MCF 10A (cell line): ENCODE measurements at regions not wholly inside any gene's neighbourhood (a gene's known extent, or its start where the extent isn't known, plus 50 kb on each side); places are given as distances from the start of the nearest gene placed in this dataset.
"Not testable (repeated sequence)": the region's sequence is repeated elsewhere in the genome, so short reads cannot be mapped to it uniquely, and the experiment has no call there.

Experiments used
- BruUV-seq: library from RNA; stranded (reverse); fragments of 400-500 nt; replicated peaks from 2 replicates; lab custom pipeline; 2021; lab: Mats Ljungman, UMichigan
- CTCF ChIA-PET: fragments of 300-600 bp; sonication (Branson Sonifier 250); formaldehyde crosslinking; extraction: SDS; loops from one replicate; lab custom pipeline; 2021; ENCODE audit warnings: antibody characterized with exemption, inconsistent platforms; lab: Yijun Ruan, JAX
- POLR2A ChIA-PET: fragments of 300-600, 350-650 bp; sonication (Branson Sonifier 250); formaldehyde crosslinking; extraction: SDS; loops from one replicate; lab custom pipeline; 2020; ENCODE audit warnings: antibody characterized with exemption, inconsistent platforms; lab: Yijun Ruan, JAX
- DNase-seq: peaks from one replicate; pipeline ENCODE4 v3.0.0-alpha.2; 2018; ENCODE audit not compliant: unreplicated experiment
- H3K27ac Mint-ChIP-seq: one replicate; pipeline ENCODE4 v1.8.0; 2022; ENCODE audit warnings: mild to moderate bottlenecking, low read depth, mixed read lengths; ENCODE audit not compliant: unreplicated experiment
- H3K27me3 Mint-ChIP-seq: one replicate; pipeline ENCODE4 v1.8.0; 2022; ENCODE audit warnings: mixed read lengths; ENCODE audit not compliant: insufficient read depth, unreplicated experiment
- H3K36me3 Mint-ChIP-seq: one replicate; pipeline ENCODE4 v1.8.0; 2022; ENCODE audit warnings: mild to moderate bottlenecking, moderate library complexity, mixed read lengths; ENCODE audit not compliant: insufficient read depth, unreplicated experiment
- H3K4me1 Mint-ChIP-seq: one replicate; pipeline ENCODE4 v1.8.0; 2022; ENCODE audit warnings: mixed read lengths; ENCODE audit not compliant: insufficient read depth, unreplicated experiment
- H3K4me3 Mint-ChIP-seq: one replicate; pipeline ENCODE4 v1.8.0; 2022; ENCODE audit warnings: mild to moderate bottlenecking, moderate library complexity, mixed read lengths; ENCODE audit not compliant: unreplicated experiment
- H3K9me3 Mint-ChIP-seq: one replicate; pipeline ENCODE4 v1.8.0; 2022; ENCODE audit warnings: mixed read lengths; ENCODE audit not compliant: unreplicated experiment
- intact Hi-C: fragments of 100-400 bp; cut with micrococcal nuclease; formaldehyde crosslinking; loops from 2 replicates; pipeline ENCODE4 v1.14.1; 2022
- TF ChIP-seq, protein P1 (sequence below): fragments of 200-600 bp; IDR thresholded peaks from one replicate; pipeline ENCODE4 v1.8.0; 2022; ENCODE audit warnings: antibody characterized with exemption, mild to moderate bottlenecking; ENCODE audit not compliant: unreplicated experiment

DNA sequence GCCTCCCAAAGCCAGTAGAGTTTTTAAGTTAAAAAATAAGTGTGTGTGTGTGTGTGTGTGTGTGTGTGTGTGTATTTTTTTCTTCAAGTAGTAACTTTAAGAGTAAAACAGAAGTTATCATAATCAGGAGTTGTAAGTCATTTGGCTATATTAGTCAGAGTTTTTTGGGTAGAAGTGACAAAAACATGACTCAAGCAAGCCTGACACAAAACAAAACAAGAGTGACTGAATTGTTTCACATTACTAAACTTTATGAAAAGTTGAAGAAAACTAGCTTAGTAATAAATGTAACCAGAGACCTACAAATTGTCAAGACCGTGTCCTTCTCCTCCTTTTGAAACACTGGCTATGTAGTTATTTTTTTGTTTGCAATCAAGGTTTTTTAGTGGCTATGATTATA is 738.0 kb upstream of the PITX2 start:
- H3K4me3 Mint-ChIP-seq, result no peak overlapping the region
- ChIA-PET POLR2A (no interaction called here), CTCF (no interaction called here)
- H3K36me3 Mint-ChIP-seq, result peaks cover 11% of the 10 kb centered on the region
- intact Hi-C loops, result no loop called here
- H3K4me1 Mint-ChIP-seq, result no peaks in the 10 kb centered on the region
- no peak for DNase-seq
- no peaks in the 10 kb centered on the region for H3K27me3 Mint-ChIP-seq
- no TSS peak for BruUV-seq
- no peak overlapping the region for H3K27ac Mint-ChIP-seq
- peaks cover 7% of the 10 kb centered on the region for H3K9me3 Mint-ChIP-seq
- TF ChIP-seq, protein P1, sequence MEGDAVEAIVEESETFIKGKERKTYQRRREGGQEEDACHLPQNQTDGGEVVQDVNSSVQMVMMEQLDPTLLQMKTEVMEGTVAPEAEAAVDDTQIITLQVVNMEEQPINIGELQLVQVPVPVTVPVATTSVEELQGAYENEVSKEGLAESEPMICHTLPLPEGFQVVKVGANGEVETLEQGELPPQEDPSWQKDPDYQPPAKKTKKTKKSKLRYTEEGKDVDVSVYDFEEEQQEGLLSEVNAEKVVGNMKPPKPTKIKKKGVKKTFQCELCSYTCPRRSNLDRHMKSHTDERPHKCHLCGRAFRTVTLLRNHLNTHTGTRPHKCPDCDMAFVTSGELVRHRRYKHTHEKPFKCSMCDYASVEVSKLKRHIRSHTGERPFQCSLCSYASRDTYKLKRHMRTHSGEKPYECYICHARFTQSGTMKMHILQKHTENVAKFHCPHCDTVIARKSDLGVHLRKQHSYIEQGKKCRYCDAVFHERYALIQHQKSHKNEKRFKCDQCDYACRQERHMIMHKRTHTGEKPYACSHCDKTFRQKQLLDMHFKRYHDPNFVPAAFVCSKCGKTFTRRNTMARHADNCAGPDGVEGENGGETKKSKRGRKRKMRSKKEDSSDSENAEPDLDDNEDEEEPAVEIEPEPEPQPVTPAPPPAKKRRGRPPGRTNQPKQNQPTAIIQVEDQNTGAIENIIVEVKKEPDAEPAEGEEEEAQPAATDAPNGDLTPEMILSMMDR, result no peak

DNA sequence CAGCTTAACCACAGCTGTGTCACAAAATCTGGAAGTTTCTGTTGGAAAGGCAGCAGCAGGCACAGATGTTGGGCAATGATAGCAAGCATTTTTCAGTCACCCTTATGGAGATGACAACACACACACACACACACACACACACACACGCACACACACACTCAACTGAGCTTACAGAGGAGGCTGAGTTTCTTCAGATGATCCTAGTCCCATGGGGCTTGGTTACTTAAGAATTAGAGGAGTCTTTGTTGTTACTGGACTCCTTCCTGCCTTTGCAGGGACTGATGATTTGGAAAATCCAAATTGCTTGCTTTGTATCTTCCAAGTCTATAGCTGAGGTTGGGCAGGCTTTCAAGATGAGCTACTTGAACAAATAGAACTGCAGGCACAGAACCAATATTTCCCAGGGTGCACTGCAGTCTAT is 740.1 kb upstream of the PITX2 start:
- TF ChIP-seq, protein P1, result no peak
- peaks cover 13% of the 10 kb centered on the region for H3K9me3 Mint-ChIP-seq
- no peaks in the 10 kb centered on the region for H3K27me3 Mint-ChIP-seq
- H3K27ac Mint-ChIP-seq, result no peak overlapping the region
- ChIA-PET POLR2A (interaction anchor here (0.6 to 0.7 kb wide), 2 partner anchors 76 to 617 kb away, joined by 3 read pairs; no protein-coding TSS in a partner anchor), CTCF (interaction anchor here (0.5 kb wide), 1 partner anchor 205 kb away, joined by 3 read pairs; no protein-coding TSS in a partner anchor)
- DNase-seq, result peak; percentile 17
- BruUV-seq, result no TSS peak
- H3K4me3 Mint-ChIP-seq, result no peak overlapping the region
- intact Hi-C loops, result no loop called here
- H3K4me1 Mint-ChIP-seq, result no peaks in the 10 kb centered on the region
- peaks cover 6% of the 10 kb centered on the region for H3K36me3 Mint-ChIP-seq

DNA sequence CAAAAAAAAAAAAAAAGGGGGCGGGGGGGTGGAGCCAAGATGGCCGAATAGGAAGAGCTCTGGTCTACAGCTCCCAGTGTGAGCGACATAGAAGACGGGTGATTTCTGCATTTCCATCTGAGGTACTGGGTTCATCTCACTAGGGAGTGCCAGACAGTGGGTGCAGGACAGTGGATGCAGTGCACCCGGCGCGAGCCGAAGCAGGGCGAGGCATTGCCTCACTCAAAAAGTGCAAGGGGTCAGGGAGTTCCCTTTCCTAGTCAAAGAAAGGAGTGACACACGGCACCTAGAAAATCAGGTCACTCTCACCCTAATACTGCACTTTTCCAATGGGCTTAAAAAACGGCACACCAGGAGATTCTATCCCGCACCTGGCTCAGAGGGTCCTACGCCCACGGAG is 755.0 kb upstream of the PITX2 start:
- H3K27ac Mint-ChIP-seq, H3K4me1 Mint-ChIP-seq, H3K36me3 Mint-ChIP-seq, DNase-seq, POLR2A ChIA-PET, intact Hi-C loops, H3K27me3 Mint-ChIP-seq, BruUV-seq, H3K4me3 Mint-ChIP-seq: not testable (repeated sequence)
- CTCF ChIA-PET, result interaction anchor here (0.7 kb wide), 1 partner anchor 254 kb away, joined by 3 read pairs; no protein-coding TSS in a partner anchor
- H3K9me3 Mint-ChIP-seq, result peaks cover 14% of the 10 kb centered on the region

DNA sequence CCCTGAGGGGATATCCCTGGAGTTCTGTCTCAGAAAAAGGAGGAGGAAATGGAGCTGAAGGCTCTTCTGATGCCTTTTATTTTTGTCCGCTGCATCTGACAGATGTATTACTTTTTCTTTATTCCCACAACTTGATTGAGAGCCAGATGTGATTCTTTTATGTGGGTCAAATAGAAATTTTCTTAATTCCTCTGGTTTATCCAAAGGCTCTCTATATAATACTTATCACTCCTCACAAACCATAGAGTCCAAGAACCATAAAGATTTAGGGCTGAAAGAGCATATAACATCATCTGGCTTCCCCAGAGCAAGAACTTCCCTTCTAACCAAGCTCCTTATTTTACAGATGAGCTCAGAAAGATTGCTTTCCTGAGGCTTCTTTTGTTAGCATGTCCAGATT is 756.7 kb upstream of the FAM241A start:
- no peak overlapping the region for H3K4me3 Mint-ChIP-seq
- H3K9me3 Mint-ChIP-seq, result no peaks in the 10 kb centered on the region
- no peaks in the 10 kb centered on the region for H3K36me3 Mint-ChIP-seq
- H3K27me3 Mint-ChIP-seq, result no peaks in the 10 kb centered on the region
- H3K4me1 Mint-ChIP-seq, result no peaks in the 10 kb centered on the region
- H3K27ac Mint-ChIP-seq, result no peak overlapping the region
- no peak for DNase-seq
- intact Hi-C loops, result no loop called here
- CTCF ChIA-PET, result no interaction called here
- POLR2A ChIA-PET, result no interaction called here
- TF ChIP-seq, protein P1, result no peak
- no TSS peak for BruUV-seq

DNA sequence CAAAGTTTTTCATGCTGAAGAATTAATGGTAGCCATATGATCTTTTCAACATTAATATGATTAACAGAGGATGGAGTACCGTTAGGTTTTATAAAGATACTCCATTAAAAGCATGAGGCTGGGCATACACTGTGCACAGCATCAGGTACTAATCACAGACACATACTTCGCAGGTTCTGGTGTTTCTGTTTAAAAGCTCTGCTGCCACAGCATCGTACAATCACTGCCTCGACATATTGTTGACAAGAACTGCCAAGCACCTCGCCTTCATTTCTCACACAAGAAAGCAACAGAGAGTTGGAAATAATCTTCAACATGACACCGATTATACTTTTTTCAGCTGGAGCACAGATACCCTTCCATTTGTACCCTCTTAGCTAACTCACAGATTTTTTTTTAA is 753.4 kb upstream of the FAM241A start:
- no peak for DNase-seq
- BruUV-seq, result no TSS peak
- CTCF ChIA-PET, result interaction anchor here (0.6 kb wide), 1 partner anchor 1334 kb away, joined by 5 read pairs; no protein-coding TSS in a partner anchor

More for the DNA sequence above, 753.4 kb upstream of the FAM241A start:
- POLR2A ChIA-PET, result no interaction called here
- TF ChIP-seq, protein P1, result no peak
- H3K27me3 Mint-ChIP-seq, result no peaks in the 10 kb centered on the region
- H3K4me3 Mint-ChIP-seq, result no peak overlapping the region
- no peak overlapping the region for H3K27ac Mint-ChIP-seq
- no peaks in the 10 kb centered on the region for H3K4me1 Mint-ChIP-seq
- H3K9me3 Mint-ChIP-seq, result no peaks in the 10 kb centered on the region
- intact Hi-C loops, result no loop called here
- no peaks in the 10 kb centered on the region for H3K36me3 Mint-ChIP-seq
